CD4-positive, alpha-beta T cell treated with Interleukin-1 beta for 1 hour (primary cell): ENCODE measurements at regions not wholly inside any gene's neighbourhood (a gene's known extent, or its start where the extent isn't known, plus 50 kb on each side); places are given as distances from the start of the nearest gene placed in this dataset.
"Not testable (repeated sequence)": the region's sequence is repeated elsewhere in the genome, so short reads cannot be mapped to it uniquely, and the experiment has no call there.

Source experiments
- DNase-seq, 2 donors: peaks; one replicate each; pipeline ENCODE4 v3.0.0-alpha.2; 2020 to 2022

- DNase-seq = no peak
Measured at GRCh38 chr17:77087650-77088454, 52.9 kb upstream of the SEC14L1 start.

GRCh38 chr17:77088455-77089123, 52.2 kb upstream of the SEC14L1 start:
- DNase-seq = peak; percentile 93

- no peak for DNase-seq
Measured at GRCh38 chr17:77089124-77089490, 51.7 kb upstream of the SEC14L1 start.

GRCh38 chr17:77089949-77090348, 50.8 kb upstream of the SEC14L1 start:
- not testable (repeated sequence) for DNase-seq

- no peak for DNase-seq
Measured at GRCh38 chr17:77090476-77090875, 50.3 kb upstream of the SEC14L1 start.
